Fibroblast of skin of right biceps (primary cell): ENCODE measurements at regions not wholly inside any gene's neighbourhood (a gene's known extent, or its start where the extent isn't known, plus 50 kb on each side); places are given as distances from the start of the nearest gene placed in this dataset.
A peak's percentile ranks its signal among the peaks of the same experiment; 100 is the strongest.
"Not testable (repeated sequence)": the region's sequence is repeated elsewhere in the genome, so short reads cannot be mapped to it uniquely, and the experiment has no call there.

Experiments used
- DNase-seq: peaks from one replicate; pipeline ENCODE4 v3.0.0-alpha.2; 2013

GRCh38 chr6:14509120-14509519, 391.5 kb downstream of the CD83 start:
- DNase-seq = no peak

GRCh38 chr6:14510038-14510437, 392.5 kb downstream of the CD83 start:
- no peak for DNase-seq

- DNase-seq = no peak
Observed at GRCh38 chr6:14511061-14511586, 393.6 kb downstream of the CD83 start.

GRCh38 chr6:14512246-14512645, 394.7 kb downstream of the CD83 start:
- DNase-seq = no peak

GRCh38 chr6:14513496-14514393, 396.2 kb downstream of the CD83 start:
- DNase-seq = peak; percentile 31

- no peak for DNase-seq
Observed at GRCh38 chr6:14516956-14517355, 399.4 kb downstream of the CD83 start.

GRCh38 chr6:14517516-14518105, 400.0 kb downstream of the CD83 start:
- DNase-seq = peak; percentile 19

- peak; percentile 78 for DNase-seq
Observed at GRCh38 chr6:14518515-14519217, 401.1 kb downstream of the CD83 start.

GRCh38 chr6:14520029-14520428, 402.5 kb downstream of the CD83 start:
- DNase-seq = peak; percentile 14

GRCh38 chr6:14520536-14520935, 403.0 kb downstream of the CD83 start:
- no peak for DNase-seq

GRCh38 chr6:14521141-14521540, 403.6 kb downstream of the CD83 start:
- DNase-seq = no peak

GRCh38 chr6:14521861-14522260, 404.3 kb downstream of the CD83 start:
- DNase-seq = not testable (repeated sequence)

- DNase-seq = peak; percentile 86
Observed at GRCh38 chr6:14524319-14524718, 406.7 kb downstream of the CD83 start.

GRCh38 chr6:14530385-14530784, 412.8 kb downstream of the CD83 start:
- DNase-seq = no peak

GRCh38 chr6:14533446-14533845, 415.9 kb downstream of the CD83 start:
- DNase-seq = no peak

- no peak for DNase-seq
Observed at GRCh38 chr6:14537030-14537429, 419.5 kb downstream of the CD83 start.

GRCh38 chr6:14540276-14540675, 422.7 kb downstream of the CD83 start:
- DNase-seq = no peak

- DNase-seq = no peak
Observed at GRCh38 chr6:14540810-14541540, 423.4 kb downstream of the CD83 start.

GRCh38 chr6:14542670-14543366, 425.2 kb downstream of the CD83 start:
- peak; percentile 67 for DNase-seq

GRCh38 chr6:14543971-14544585, 426.5 kb downstream of the CD83 start:
- no peak for DNase-seq

GRCh38 chr6:14544666-14545065, 427.1 kb downstream of the CD83 start:
- DNase-seq = no peak

GRCh38 chr6:14545496-14545895, 427.9 kb downstream of the CD83 start:
- peak; percentile 3 for DNase-seq
